ENCODE measurements at regions not wholly inside any gene's neighbourhood (a gene's known extent, or its start where the extent isn't known, plus 50 kb on each side); places are given as distances from the start of the nearest gene placed in this dataset.

GRCh38 chr1:215031392-215031791 lies 51.1 kb upstream of the KCNK2 start:
- H2AFZ ChIP-seq (ENCODE audit: low read depth, low read length) = no peak overlapping the region
- H3K36me3 ChIP-seq (ENCODE audit: insufficient read depth, low read length) = no peaks in the 10 kb centered on the region
- DNase-seq (ENCODE audit: low read depth) = no peak
- no peak overlapping the region for H3K4me3 Mint-ChIP-seq (ENCODE audit: unreplicated experiment)
- H3K27ac ChIP-seq (ENCODE audit: low read depth, low read length) = no peak overlapping the region
- no peaks in the 10 kb centered on the region for H4K20me1 ChIP-seq (ENCODE audit: insufficient read depth, low read length)
- no peak overlapping the region for H3K4me2 ChIP-seq (ENCODE audit: low read length)
- H3K4me1 ChIP-seq (ENCODE audit: insufficient read depth, low read length) = no peaks in the 10 kb centered on the region
- no peak overlapping the region for H3K27ac Mint-ChIP-seq (ENCODE audit: unreplicated experiment)
- TF ChIP-seq CTCF (IDR thresholded peaks at IDR 0.05; ENCODE audit: insufficient read depth, low read depth, low read length) (no peak), EZH2 (IDR thresholded peaks at IDR 0.05; ENCODE audit: insufficient read depth, low read length) (no peak)
- no peaks in the 10 kb centered on the region for H3K9me3 Mint-ChIP-seq (ENCODE audit: unreplicated experiment)
- no peaks in the 10 kb centered on the region for H3K27me3 Mint-ChIP-seq (ENCODE audit: low read depth, unreplicated experiment)
- H3K79me2 ChIP-seq (ENCODE audit: insufficient read depth, low read length) = no peaks in the 10 kb centered on the region
- no peaks in the 10 kb centered on the region for H3K9me3 ChIP-seq (ENCODE audit: insufficient read depth, low read depth, low read length)
- no peak overlapping the region for H3K4me3 ChIP-seq (ENCODE audit: insufficient read depth, low read depth, low read length)
- no peak for FAIRE-seq
- no peaks in the 10 kb centered on the region for H3K36me3 Mint-ChIP-seq (ENCODE audit: low read depth, unreplicated experiment)
- no peaks in the 10 kb centered on the region for H3K27me3 ChIP-seq (ENCODE audit: insufficient read depth, low read length)
- no peak overlapping the region for H3K9ac ChIP-seq (ENCODE audit: low read length)
- H3K4me1 Mint-ChIP-seq (ENCODE audit: low read depth, unreplicated experiment) = no peaks in the 10 kb centered on the region

All from astrocyte (in vitro differentiated cells and primary cell).